PC-3 (cell line): ENCODE measurements at regions not wholly inside any gene's neighbourhood (a gene's known extent, or its start where the extent isn't known, plus 50 kb on each side); places are given as distances from the start of the nearest gene placed in this dataset.

Experiments used
- EZH2 ChIP-seq: fragments of 300-600 bp; sonication (generic); IDR thresholded peaks from one replicate; pipeline ENCODE4 v1.6.1; 2017; ENCODE audit warnings: antibody characterized with exemption, mild to moderate bottlenecking, low read length; ENCODE audit not compliant: unreplicated experiment
- EZH2phosphoT487 ChIP-seq: fragments of 300-600 bp; sonication (generic); IDR thresholded peaks from 2 replicates; pipeline ENCODE4 v1.6.1; 2018; ENCODE audit warnings: mild to moderate bottlenecking, antibody characterized with exemption, low read length, borderline replicate concordance
- TF ChIP-seq, protein P1 (sequence below): fragments of 300-600 bp; sonication (generic); conservative IDR thresholded peaks from 2 replicates; pipeline ENCODE4 v1.5.1; 2017; ENCODE audit warnings: antibody characterized with exemption, low read depth, mild to moderate bottlenecking, low read length

DNA sequence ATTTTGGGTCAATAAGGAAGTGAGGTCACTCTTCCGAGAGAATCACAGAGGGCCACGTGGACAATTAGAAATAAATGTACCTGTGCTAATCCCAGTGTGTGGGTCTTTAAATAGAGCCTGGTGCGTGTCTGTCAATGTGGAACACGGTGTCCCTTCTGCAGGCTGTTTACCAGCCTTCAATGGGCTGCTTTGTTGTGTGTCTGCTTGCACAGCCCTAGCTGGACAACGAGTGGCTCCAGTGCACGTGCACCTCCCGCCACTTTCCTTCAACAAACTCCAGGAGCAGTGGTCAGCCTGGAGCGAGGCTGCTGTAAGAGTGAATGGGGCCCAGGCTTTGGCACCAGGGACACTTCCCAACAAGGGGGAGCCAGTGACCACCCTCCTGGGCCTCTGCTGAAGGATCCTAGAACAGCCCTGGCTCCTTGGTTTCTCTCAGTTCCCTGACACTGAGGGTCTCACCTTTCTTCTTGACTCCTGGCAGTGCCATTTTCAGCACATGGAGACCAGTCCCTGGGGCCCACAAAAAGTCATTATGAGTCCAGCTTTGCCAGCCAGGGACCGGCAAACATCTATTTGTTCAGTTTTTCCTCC, 76.1 kb downstream of the ISG20 start:
- TF ChIP-seq EZH2phosphoT487 (no peak), EZH2 (no peak)
- TF ChIP-seq, protein P1, sequence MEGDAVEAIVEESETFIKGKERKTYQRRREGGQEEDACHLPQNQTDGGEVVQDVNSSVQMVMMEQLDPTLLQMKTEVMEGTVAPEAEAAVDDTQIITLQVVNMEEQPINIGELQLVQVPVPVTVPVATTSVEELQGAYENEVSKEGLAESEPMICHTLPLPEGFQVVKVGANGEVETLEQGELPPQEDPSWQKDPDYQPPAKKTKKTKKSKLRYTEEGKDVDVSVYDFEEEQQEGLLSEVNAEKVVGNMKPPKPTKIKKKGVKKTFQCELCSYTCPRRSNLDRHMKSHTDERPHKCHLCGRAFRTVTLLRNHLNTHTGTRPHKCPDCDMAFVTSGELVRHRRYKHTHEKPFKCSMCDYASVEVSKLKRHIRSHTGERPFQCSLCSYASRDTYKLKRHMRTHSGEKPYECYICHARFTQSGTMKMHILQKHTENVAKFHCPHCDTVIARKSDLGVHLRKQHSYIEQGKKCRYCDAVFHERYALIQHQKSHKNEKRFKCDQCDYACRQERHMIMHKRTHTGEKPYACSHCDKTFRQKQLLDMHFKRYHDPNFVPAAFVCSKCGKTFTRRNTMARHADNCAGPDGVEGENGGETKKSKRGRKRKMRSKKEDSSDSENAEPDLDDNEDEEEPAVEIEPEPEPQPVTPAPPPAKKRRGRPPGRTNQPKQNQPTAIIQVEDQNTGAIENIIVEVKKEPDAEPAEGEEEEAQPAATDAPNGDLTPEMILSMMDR = no peak
